ENCODE measurements at regions not wholly inside any gene's neighbourhood (a gene's known extent, or its start where the extent isn't known, plus 50 kb on each side); places are given as distances from the start of the nearest gene placed in this dataset.
"Not testable (repeated sequence)": the region's sequence is repeated elsewhere in the genome, so short reads cannot be mapped to it uniquely, and the experiment has no call there.

- no peak for DNase-seq (ENCODE audit: low read depth)
Measured at GRCh38 chr5:164998590-164998989, 1493.2 kb downstream of the MAT2B start.

DNA sequence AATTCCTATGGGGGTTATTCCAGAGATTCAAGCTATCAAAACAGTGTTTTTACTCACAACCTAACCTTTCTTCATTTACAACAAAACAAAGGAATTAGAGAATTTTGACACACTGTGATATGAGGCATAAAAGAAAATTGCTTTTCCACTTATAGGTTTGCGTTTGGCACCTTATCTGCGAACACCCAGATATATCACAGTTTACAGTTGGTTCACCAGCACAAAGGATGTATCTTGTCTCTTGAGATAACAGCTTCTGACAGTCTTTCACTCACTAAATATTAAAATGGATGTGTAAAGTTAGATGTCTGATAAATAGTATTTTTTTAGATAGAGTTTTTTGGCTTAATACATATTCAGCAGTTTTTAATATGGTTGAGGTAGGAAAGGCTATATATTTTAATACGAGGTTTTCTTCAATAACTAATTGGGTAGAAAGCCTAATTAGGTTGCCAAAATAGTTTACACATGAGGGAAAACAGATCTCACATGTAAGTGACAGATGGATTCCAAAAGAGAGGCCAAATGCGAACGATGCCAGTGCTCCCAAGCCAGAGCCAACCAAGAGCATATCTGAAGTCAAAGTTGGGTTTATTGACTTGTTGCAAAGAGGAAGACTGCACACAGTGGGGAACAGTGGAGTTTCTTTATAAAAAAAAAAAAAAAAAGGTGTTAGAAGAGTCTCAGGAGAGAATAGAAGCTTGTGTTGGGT lies 1495.2 kb downstream of the MAT2B start:
- DNase-seq (ENCODE audit: low read depth): no peak

DNA sequence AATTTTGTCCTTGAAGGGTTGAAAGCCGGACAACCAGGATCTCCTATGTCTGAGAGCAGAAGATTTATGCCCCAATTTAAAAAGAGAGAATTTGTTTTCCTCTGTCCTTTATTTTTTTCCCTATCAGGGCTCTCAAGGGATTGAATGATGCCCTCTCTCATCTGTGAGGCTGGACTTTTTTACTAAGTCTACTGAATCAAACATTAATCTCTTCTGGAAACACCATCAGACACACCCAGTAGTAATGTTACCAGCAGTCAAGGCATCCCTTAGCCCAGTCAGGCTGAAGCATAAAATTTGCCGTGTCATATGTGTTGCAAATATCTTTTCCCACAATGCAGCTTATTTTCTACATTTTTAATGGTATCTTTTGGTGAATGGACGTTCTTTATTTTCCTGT lies 1497.9 kb downstream of the MAT2B start:
- DNase-seq (ENCODE audit: low read depth): no peak

DNA sequence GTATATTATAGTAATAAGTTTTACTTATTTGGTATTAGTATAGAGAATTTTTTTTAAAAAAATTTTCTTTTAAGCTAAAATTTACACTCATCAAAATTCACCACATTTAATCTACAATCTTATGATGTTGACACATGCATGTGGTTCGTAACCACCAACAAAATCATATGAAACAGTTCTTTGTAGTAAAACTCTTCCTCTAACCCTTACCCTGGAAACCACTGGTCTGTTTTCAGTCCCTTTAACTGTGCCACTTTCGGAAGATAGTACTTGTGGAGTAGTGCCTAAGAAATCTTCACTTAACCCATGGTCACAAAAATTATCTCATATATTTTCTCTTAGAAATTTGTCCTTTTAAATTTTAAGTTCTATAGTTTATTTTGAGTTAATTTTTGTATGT lies 1498.8 kb downstream of the MAT2B start:
- DNase-seq (ENCODE audit: low read depth): no peak

DNA sequence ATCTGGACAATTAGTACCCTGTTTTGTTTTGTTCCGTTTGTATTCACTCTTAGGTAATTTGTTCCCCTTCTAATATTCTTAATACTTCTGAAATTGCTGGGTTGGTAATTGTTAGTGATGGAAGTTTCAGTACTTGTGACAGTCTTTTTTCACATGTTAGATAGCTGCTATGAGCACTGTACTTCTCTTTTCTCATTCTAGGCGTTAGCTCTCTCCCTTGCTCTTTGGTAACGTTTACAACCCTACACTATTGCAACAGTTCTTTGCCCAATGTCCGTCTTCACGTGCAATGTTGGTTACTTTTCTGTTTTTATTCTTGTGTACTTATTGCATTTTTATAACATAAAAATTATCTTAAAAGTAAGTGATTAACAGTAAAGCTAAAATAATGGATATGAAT lies 1509.0 kb downstream of the MAT2B start:
- DNase-seq (ENCODE audit: low read depth): no peak

GRCh38 chr5:165015126-165015525 lies 1509.7 kb downstream of the MAT2B start:
- DNase-seq (ENCODE audit: low read depth): no peak

- no peak for DNase-seq (ENCODE audit: low read depth)
Measured at GRCh38 chr5:165015547-165015946, 1510.1 kb downstream of the MAT2B start.

DNA sequence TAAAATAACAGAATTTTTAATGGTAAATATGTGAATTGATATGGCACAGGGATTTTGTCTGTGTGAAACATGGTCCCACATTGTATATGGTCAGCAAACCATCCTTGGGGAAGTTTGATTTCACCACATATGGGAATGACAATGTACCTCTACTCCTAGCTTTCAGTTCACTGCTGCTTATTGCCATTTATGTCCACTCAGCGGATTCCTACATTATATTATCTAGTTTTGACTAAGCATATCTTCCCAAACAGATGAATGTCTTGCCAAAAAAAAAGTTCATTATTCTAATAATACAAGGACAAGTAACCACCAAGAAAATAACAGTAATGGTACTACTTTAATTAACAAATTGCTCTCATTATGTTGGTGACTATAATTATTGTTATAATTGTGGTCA lies 1521.6 kb downstream of the MAT2B start:
- no peak for DNase-seq (ENCODE audit: low read depth)

GRCh38 chr5:165028356-165028755 lies 1522.9 kb downstream of the MAT2B start:
- DNase-seq (ENCODE audit: low read depth): no peak

DNA sequence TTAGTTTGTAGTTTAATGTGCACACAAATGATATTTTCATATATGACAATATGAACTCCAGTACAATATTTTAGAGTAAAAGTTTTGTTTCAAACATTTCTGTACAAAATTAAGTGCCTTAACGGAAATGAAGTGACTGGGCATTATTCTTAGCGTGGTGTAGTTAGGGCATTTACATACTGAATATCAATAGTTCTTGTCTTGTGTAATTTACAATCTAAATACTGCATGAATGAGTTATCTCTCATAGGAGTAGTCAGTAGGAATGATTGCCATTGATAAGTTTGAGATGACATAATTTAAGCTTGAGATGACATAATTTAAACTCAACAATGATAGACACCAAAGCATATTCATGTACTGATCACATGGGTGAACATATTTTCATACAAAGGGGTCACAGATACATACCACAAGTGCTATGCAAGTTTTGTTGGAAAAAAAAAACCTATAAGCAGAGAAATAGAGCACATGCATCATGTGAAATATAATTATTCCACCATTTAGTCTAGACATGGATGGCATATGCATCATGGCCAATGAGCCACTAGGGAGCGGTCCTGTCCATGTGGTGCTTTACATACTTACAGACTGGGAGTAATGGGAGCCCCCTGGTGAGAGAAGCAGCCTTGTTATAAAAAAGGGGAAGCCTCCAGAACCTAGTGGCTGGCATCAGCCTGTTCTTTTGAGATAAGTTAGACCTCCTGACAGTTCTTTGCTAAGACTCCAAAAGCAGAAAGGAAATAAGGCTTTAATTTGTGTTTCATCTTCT lies 1523.9 kb downstream of the MAT2B start:
- DNase-seq (ENCODE audit: low read depth): no peak

DNA sequence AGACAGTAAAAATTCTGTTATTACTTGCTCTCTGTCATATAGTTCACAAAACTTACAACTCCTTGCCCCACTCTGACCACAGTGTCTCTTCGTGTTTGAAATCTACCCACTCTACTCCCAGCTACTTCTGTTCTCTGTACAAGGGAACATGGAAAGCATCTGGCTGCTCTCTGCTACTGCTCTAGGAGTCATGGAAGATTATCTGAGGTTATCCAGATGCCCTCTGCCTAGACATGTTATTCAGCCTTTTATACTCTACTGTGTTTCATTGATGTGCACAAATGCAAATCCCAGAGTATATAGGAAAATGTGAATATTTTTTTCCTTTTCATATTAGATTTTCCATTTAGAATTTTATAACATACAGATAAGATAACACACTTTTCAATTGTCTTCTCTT lies 1525.6 kb downstream of the MAT2B start:
- no peak for DNase-seq (ENCODE audit: low read depth)

DNA sequence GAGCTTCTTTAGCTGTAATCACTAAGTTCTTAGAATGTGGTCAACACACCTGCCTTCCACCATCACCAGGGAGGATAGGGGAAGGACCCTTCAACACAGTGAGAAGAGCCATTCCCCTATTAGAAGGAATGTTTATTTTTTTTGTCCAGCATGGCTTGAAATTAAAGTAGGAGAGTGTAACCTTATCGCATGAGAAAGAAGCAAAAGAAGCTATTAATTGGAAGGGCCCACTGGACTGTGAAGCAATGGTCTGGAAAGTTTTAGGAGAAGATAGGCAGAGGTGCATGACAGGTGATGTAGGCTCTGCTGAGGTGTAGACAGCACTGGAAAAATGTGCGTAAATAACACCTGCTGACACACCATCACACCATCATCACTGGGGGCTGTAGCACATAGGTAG lies 1526.0 kb downstream of the MAT2B start:
- DNase-seq (ENCODE audit: low read depth): no peak

DNA sequence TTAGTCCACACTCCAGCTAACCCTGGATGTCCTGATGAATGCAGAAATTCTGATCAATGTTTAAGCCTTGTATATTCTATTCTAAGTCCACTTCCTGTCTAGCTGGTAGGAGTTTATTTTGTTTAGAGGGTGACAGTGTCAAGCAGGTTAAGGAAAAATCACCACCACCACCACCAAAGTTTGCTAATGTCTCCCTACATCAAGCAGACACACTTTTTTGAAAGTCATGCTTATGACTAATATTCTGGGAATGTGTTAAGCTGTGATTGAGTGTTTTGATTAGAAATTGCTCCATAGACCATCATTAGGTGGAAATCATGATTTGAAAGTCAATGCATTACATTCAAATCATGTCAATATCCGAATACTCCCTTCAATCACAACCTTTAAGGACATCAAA lies 1530.1 kb downstream of the MAT2B start:
- DNase-seq (ENCODE audit: low read depth): no peak

- DNase-seq (ENCODE audit: low read depth): no peak
Measured at GRCh38 chr5:165039748-165040147, 1534.3 kb downstream of the MAT2B start.

DNA sequence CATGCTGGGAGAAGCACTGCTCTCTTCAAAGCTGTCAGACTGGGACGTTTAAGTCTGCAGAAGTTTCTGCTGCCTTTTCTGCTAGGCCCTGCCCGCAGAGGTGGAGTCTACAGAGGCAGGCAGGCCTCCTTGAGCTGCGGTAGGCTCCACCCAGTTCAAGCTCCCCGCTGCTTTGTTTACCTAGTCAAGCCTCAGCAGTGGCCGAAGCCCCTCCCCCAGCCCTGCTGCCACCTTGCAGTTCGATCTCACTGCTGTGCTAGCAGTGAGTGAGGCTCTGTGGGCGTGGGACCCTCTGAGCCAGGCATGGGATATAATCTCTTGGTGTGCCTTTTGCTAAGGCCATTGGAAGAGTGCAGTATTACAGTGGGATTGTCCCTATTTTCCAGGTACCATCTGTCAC lies 1540.5 kb downstream of the MAT2B start:
- DNase-seq (ENCODE audit: low read depth): not testable (repeated sequence)

GRCh38 chr5:165055476-165055875 lies 1550.1 kb downstream of the MAT2B start:
- DNase-seq (ENCODE audit: low read depth): no peak

- no peak for DNase-seq (ENCODE audit: low read depth)
Measured at GRCh38 chr5:165057145-165057544, 1551.7 kb downstream of the MAT2B start.

GRCh38 chr5:165066751-165067385 lies 1561.4 kb downstream of the MAT2B start:
- DNase-seq (ENCODE audit: low read depth): no peak

GRCh38 chr5:165076686-165077085 lies 1571.3 kb downstream of the MAT2B start:
- DNase-seq (ENCODE audit: low read depth): no peak

DNA sequence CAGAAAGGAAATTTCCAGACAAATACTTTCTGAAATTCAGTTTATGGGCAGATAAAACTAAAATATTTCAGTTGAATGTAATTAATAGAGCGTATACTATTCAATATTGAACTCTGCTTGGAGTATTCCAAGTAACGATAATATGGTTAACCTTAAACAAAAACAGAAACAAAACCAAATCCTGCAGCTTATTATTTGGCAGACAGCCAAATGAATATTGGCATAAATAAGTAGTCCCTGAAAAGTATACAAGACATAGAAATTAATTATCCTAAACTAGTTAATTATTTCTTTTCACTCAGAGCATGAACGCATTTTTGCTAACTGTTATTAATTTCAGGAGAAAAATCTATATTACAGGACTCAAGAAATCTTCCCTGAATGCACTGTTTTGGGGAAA lies 1574.0 kb downstream of the MAT2B start:
- no peak for DNase-seq (ENCODE audit: low read depth)

DNA sequence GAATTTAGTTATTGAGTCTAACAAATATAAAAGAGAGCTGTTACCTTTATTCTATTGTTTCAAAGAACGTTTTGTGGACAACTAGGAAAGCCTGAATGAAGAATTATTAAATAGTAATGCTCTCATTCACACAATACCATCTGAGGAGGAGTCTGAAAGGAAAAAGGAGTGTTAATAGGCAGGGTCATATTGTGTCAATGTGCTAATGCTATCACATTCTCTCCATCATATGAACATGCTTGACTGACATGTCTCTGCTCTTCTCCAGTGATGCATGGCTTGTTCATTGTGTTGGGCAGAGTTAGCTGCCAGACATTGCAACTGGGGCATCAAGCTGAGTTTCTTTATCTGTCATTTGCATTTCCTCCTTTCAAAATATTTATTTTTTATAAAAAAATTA lies 1578.0 kb downstream of the MAT2B start:
- DNase-seq (ENCODE audit: low read depth): no peak

DNA sequence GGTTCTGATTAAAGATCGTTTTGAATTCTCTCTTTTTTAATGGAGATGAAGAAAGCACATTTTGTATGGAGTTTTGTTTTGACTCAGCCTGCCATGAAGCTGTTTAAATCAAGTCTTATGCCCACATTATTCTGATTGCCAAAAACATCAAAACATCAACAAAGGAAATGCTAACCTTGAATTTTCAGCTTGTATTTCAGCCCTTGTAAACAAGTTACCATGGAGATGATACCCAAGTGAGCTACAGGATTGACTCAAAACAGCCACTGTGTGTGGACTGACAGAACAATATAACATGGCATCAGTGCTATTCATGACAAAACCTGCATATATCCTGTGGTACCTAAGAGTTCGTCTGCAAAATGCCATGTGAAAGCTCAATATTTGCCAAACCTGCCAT lies 1581.0 kb downstream of the MAT2B start:
- DNase-seq (ENCODE audit: low read depth): no peak

- DNase-seq (ENCODE audit: low read depth): no peak
Measured at GRCh38 chr5:165094782-165095181, 1589.4 kb downstream of the MAT2B start.
